ENCODE measurements at regions not wholly inside any gene's neighbourhood (a gene's known extent, or its start where the extent isn't known, plus 50 kb on each side); places are given as distances from the start of the nearest gene placed in this dataset.

- DNase-seq = no peak
Measured at GRCh38 chr3:105923140-105923539, 54.3 kb upstream of the CBLB start.

- no peak for DNase-seq
Measured at GRCh38 chr3:105927741-105928140, 58.9 kb upstream of the CBLB start.

- DNase-seq = no peak
Measured at GRCh38 chr3:105930733-105931132, 61.9 kb upstream of the CBLB start.

- no peak for DNase-seq
Measured at GRCh38 chr3:105931500-105931899, 62.7 kb upstream of the CBLB start.

GRCh38 chr3:105933871-105934270, 65.1 kb upstream of the CBLB start:
- no peak for DNase-seq

GRCh38 chr3:105938101-105938500, 69.3 kb upstream of the CBLB start:
- no peak for DNase-seq

- DNase-seq = no peak
Measured at GRCh38 chr3:105938806-105939205, 70.0 kb upstream of the CBLB start.

GRCh38 chr3:105944276-105944675, 75.5 kb upstream of the CBLB start:
- DNase-seq = no peak

GRCh38 chr3:105944721-105945120, 75.9 kb upstream of the CBLB start:
- DNase-seq = no peak

GRCh38 chr3:105948101-105948500, 79.3 kb upstream of the CBLB start:
- DNase-seq = no peak

GRCh38 chr3:105950881-105951600, 82.2 kb upstream of the CBLB start:
- DNase-seq = no peak

- DNase-seq = no peak
Measured at GRCh38 chr3:105953831-105954230, 85.0 kb upstream of the CBLB start.

- no peak for DNase-seq
Measured at GRCh38 chr3:105956306-105956705, 87.5 kb upstream of the CBLB start.

- peak; percentile 53 for DNase-seq
Measured at GRCh38 chr3:105957722-105958121, 88.9 kb upstream of the CBLB start.

GRCh38 chr3:105958237-105959000, 89.6 kb upstream of the CBLB start:
- DNase-seq = peak; percentile 6

GRCh38 chr3:105959851-105960250, 91.0 kb upstream of the CBLB start:
- peak; percentile 96 for DNase-seq

GRCh38 chr3:105960381-105960780, 91.6 kb upstream of the CBLB start:
- DNase-seq = no peak

GRCh38 chr3:105963161-105963560, 94.3 kb upstream of the CBLB start:
- no peak for DNase-seq

GRCh38 chr3:105965384-105965783, 96.6 kb upstream of the CBLB start:
- no peak for DNase-seq

- DNase-seq = no peak
Measured at GRCh38 chr3:105967117-105967516, 98.3 kb upstream of the CBLB start.

GRCh38 chr3:105970283-105970682, 101.5 kb upstream of the CBLB start:
- peak; percentile 88 for DNase-seq

GRCh38 chr3:105972069-105972468, 103.3 kb upstream of the CBLB start:
- DNase-seq = no peak

- no peak for DNase-seq
Measured at GRCh38 chr3:105974381-105974780, 105.6 kb upstream of the CBLB start.

GRCh38 chr3:105976196-105976595, 107.4 kb upstream of the CBLB start:
- DNase-seq = no peak

GRCh38 chr3:105979961-105980360, 111.1 kb upstream of the CBLB start:
- DNase-seq = no peak

Measured in MV-4-11 (cell line).